ENCODE measurements at regions not wholly inside any gene's neighbourhood (a gene's known extent, or its start where the extent isn't known, plus 50 kb on each side); places are given as distances from the start of the nearest gene placed in this dataset.

DNA sequence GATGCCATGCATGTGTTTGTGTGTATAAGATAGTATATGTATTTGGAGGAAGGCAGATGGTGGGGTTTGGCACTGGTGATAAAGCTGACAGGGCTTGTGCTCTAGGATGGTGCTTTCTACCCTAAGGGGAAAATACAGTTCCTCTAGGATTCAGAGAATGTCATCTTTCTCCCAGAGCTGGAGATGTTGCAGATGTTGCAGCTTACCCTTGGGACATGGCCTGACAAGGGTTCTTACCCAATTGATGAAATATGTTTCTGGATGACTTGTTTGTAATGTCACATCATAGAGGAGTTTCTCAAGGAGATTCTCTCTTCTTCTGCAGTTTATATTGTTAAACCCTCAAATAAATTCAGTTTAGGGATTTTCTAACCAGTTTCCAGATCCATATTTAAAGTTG lies 52.5 kb upstream of the PITX2 start:
- DNase-seq (ENCODE audit: low read depth, low spot score), result no peak

DNA sequence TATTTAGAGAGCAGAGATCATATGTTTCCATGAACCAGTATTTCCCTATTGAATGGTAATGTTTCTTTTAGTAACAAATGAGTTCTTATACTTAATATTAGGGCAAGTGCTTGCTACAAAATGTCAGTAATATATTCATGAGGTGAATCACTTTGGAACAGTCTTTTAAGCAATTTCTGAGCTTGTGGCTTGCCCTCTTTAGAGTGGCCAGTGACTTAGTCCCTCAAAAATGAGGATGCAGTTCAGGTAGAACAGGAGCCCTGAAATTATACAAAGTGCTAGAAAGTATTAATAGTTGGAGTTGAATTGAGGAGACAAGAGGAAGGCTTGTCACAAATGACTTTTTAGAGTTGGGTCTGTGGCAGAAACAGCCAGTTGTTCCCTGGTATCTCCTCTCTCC lies 53.4 kb upstream of the PITX2 start:
- DNase-seq (ENCODE audit: low read depth, low spot score), result no peak

DNA sequence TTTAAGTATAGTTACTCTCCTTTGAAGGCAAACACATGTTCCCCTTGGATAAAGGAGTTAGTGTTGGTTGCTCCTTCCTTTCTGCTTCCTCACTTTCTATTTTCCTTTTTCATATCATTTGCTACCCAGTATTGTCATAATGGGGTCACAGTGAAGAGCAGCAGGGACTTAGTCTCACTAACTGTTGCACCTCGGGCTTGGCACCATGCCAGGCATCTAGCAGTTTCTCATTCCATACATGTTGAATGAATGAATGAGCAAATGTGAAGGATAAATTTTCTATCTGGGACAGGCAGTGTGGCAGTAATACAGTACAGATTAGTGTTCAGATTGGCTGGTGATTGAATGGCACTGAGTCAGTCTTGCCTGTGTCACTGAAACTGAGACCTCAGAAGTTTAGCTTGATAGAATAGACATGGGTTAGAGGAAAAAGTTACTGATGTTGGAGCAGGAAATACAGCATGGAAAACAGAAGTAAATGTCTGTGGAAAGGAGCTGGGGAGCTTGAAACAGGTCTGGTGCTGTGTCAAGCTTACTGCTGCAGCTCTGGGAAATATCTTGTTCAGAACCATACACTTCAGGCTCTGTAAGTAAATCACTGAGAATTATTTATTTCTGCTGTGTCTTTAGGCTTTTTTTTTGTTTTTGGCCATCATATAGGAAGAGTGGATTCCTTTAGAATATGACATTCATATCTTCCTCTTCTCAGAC lies 55.8 kb upstream of the PITX2 start:
- no peak for DNase-seq (ENCODE audit: low read depth, low spot score)

DNA sequence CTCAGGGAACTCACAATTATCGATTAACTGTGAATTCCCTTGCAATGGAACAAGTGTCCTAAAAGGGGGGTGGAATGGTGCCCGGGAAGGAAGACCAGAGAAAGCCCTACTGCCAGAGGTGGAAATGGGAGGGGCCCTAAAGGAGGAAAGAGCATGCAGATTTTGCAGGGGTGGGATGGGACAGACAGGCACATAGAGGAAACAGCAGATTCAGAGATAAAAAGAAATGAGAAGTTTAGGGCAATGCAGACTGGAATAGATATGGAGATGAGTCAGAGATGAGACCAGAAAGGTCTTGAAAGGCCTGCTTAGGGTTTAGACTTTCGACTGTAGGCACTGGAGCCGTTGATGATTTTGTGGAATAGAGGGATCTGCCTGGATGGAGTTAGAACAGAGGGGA lies 57.4 kb upstream of the PITX2 start:
- peak; percentile 48 for DNase-seq (ENCODE audit: low read depth, low spot score)

DNA sequence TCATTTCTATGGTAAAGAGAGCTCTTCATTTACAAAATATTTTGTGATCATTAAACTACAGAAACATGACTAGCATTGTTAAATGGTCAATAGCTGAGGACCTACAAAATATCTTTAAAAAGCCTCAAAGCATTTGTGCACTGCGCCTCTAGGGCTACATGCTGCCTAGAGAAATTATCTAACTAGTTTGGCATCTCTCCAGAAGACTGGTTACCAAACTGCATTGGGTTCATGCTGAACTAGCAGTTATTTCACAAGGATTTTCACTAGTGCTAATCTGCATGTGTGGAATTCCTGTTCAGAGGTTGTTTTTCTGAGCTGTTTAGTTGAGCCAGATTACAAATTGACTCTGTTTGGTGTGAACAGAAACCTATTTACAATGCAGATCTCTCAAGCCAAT lies 58.5 kb upstream of the PITX2 start:
- DNase-seq (ENCODE audit: low read depth, low spot score), result peak; percentile 10

DNA sequence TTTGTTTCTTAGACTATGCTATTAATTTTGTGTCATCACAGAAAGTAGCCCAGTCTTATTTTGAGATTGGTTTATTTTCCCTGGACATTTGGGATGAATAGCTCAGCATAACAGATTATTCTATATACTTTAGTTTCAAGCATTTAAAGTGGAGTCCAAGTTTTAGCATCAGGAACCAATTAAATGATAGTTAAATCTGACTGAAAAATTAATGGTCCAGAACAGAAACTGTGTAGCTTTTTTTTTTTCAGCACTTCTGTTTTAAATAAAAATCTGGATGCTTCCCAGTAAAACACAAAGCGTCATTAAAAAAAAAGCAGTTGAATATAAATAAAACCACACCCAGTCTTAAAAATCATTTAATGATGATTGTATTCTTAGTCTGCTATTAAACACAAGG lies 59.4 kb upstream of the PITX2 start:
- DNase-seq (ENCODE audit: low read depth, low spot score), result no peak

DNA sequence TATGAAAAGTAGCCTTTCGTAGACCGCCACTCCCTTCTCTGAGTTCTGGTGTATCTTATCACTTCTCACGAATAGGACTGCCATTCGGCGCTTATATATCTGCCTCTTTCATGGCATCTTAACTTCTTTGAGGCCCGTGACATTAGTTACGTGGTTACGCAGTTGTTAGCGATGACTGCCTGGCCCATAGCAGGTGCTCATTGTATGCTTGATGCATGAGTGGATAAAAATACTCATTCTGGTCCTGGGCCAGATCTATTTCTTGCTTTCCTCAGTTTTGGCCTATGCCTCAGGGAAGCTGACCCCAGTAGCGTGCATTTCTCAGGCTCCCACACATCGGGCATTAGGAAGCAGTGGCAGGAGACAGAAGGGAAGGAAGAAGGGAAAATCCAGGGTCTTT lies 60.7 kb upstream of the PITX2 start:
- no peak for DNase-seq (ENCODE audit: low read depth, low spot score)

DNA sequence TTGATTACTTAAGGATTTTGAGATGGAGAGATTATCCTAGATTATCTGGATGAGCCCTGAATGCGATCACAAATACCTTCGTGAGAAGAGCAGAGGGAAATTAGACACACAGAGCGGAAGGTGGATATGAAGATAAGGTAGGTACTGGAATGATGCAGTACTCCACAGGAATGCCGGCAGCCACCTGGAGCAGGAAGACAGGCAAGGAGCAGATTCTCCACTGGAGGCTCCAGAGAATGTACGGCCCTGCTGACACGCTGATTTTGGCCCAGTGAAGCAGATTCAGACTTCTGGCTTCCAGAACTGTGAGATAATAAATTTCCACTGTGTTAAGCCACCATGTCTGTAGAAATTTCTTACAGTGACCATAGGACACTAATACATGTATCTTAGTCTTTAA lies 79.4 kb upstream of the PITX2 start:
- peak; percentile 7 for DNase-seq (ENCODE audit: low read depth, low spot score)

DNA sequence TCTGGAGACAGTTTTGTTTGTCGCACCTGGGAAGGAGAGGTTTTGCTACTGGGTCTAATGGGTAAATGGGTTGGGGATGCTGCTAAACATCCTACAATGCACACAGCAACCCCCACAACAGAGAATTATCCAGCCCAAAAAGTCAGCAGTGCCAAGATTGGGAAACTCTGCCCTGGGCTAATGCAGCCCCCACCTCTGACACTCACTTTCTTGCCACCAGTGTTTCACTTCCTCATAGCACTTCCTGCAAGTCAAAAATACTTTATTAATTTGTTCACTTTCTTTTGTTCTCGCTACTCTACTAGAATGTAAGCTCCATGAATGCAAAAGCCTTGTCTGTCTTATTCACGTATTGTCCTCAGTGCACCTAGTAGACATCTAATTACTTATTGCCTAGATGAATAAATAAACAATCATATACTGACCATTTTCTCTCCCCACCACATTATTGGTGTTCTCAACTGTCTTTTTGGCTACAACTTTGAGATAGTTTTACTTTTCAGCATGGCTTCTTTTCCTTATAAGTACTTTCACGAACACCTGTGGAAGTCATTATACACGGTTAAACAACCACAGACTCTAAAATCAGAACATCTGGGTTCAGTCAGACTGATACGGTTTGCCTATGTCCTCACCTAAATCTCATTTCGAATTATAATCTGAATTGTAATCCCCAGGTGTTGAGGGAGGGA lies 82.0 kb upstream of the PITX2 start:
- no peak for DNase-seq (ENCODE audit: low read depth, low spot score)

DNA sequence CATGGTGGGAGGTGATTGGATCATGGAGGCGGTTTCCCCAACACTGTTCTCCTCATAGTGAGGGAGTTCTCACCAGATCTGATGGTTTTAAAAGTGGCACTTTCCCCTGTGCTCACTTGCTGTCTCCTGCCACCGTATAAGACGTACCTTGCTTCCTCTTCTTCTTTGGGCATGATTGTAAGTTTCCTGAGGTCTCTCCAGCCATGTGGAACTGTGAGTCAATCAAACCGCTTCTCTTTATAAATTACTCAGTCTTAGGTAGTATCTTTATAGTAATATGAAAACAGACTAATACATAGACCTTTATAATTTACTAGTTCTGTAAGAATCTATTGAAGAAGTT lies 82.5 kb upstream of the PITX2 start:
- no peak for DNase-seq (ENCODE audit: low read depth, low spot score)

DNA sequence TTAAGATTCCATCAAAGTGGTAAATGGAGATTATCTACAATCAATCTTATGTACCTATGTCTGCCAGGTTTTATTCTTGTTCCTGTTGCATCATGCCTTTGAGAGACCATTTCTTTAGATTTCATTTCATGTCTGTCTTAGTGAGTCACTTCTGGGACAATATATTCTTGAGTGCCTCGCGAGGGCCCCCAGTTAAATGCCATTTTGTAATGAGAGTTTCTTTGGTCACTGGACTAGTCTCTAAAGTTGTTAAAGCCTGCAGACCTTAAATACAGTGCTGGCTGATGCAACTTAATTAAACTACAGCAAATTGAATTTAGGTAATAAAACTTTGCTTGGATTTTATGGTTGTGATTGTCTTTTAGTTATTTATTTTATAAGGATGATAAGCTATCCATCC lies 87.2 kb upstream of the PITX2 start:
- no peak for DNase-seq (ENCODE audit: low read depth, low spot score)

DNA sequence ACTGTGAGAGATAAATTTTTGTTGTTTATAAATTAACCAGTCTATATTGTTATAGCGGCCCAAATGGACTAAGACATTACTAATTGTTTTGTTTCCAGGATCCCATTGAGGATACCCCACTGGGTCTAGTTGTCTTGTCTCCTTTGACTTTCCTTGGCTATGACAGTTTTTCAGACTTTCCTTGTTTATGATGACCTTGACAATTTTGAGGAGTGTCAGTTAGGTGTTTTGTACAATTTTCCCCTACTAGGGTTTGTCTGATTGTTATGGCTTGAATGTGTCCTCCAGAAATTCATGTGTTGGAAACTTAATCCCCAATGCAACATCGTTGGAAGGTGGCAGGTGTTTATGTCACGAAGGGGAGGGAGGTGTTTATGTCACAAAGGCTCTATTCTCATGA lies 89.6 kb upstream of the PITX2 start:
- no peak for DNase-seq (ENCODE audit: low read depth, low spot score)

DNA sequence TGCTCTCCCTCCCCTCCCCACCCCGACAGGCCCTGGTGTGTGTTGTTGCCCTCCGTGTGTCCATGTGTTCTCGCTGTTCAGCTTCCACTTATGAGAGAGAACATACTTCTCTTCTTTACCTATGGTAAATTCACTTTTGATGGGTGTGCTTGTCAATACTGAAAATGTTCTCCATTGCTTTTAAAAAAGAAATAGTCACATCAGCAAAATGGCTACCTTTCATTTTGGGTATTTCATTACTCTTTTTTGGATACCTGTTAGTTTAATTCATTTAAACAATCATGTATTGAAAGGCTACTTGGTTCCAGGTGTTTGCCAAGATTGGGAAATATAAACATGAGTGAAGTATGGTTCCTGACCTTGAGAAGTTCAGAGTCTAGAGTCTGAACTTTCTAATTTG lies 107.4 kb upstream of the PITX2 start:
- DNase-seq (ENCODE audit: low read depth, low spot score), result no peak

DNA sequence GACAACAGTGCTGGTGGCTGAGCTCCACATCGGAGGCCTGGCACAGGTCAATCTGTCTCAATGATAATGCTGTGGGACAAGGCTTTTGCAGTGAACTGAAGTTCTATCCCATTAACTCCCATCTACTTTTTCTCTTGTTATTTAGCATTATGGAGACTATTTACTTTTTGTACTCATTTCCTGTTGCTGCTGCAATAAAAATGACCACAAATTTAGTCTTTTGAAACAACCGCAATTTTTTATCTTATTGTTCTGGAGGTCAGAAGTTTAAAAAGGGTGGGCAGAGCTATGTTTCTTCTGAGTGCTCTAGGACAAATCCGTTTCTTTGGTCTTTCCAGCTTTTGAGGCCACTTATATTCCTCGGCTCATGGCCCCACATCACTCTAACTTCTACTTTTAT lies 111.0 kb upstream of the PITX2 start:
- no peak for DNase-seq (ENCODE audit: low read depth, low spot score)

DNA sequence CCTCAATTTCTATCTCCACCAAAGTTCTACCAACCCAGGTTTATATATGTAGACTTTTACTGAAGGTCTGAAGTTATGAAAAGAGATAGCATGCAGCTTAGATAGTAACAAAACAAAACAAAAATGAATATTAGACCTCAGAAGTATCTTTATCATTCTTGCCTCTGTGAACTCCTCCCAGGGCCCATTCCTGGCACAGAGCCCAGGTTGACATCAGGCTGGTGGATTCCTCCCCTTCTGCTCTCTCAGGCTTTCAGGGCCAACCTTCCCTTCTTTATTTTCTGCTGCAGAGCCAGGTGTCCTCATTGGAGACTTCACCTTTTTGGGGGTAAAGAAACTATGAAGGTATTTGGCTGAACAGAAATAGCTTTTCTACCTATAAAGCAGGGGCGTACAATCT lies 112.8 kb upstream of the PITX2 start:
- DNase-seq (ENCODE audit: low read depth, low spot score), result no peak

DNA sequence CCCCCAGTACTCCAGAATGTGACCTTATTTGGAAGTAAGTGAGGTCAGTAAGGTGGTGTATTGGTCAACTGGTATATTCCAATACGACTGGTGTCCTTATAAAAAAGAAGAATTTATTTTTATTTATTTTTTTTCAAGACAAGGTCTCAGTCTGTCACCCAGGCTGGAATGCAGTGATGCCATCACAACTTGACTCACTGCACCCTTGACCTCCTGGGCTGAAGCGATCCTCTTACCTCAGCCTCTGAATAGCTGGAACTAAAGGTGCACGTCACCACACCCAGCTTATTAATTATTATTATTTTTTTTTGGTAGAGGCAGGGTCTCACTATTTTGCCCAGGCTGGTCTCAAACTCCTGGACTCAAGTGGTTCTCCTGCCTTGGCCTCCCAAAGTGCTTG lies 115.1 kb upstream of the PITX2 start:
- DNase-seq (ENCODE audit: low read depth, low spot score), result no peak

DNA sequence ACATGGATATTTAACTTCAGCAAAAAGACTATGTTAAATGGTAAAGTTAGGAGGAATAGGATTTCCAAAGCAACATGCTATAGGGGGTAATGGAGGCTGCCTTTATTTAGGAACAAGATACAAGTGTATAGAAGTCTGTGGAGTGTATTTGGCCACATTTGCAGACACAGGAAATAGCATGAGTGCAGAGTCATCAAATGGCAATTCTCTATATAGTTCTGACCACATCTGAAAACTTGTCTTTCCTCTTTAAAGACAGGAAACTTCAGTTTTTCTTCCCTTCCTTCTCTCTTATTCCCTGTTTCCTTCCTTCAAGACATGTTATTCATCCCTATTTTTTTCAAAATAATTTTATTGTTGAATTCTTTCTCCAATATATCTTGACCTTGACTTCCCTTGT lies 119.3 kb upstream of the PITX2 start:
- DNase-seq (ENCODE audit: low read depth, low spot score), result no peak

DNA sequence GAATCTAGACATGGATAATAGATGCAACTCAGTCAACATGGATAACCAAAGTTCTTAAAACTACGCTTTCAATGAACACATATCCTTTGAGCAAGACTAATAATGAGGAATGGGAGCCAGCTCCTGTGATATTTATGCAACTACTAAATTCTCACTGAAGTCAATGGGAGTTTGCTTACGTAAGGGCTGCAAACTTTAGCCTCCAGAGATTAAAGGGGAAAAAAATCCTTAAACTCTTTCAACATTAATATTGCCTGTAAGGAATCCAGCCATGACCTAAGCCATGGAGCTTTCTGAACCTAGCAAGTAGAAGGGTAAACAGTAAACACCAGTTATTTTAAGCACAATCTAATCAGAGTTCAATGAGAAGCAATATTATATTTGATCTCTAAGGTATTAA lies 125.2 kb upstream of the PITX2 start:
- no peak for DNase-seq (ENCODE audit: low read depth, low spot score)

DNA sequence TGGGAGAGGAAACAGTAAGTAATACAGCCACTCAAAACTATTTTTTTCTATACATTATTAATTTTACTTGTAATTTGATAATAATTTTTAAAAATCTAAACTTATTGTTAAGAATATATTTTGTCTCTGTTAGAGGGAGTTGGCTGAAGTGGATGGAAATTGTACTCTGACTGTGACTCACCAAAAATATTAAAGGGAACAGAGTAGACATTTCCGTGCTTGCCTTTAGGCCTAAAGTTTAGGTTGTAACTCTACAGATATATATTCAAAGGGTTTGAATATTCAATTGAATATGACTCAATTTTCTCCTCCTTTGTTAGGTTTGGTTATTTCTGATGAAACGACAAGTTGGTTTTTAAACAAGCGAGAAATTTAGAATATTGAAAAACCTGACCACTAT lies 128.3 kb upstream of the PITX2 start:
- no peak for DNase-seq (ENCODE audit: low read depth, low spot score)

DNA sequence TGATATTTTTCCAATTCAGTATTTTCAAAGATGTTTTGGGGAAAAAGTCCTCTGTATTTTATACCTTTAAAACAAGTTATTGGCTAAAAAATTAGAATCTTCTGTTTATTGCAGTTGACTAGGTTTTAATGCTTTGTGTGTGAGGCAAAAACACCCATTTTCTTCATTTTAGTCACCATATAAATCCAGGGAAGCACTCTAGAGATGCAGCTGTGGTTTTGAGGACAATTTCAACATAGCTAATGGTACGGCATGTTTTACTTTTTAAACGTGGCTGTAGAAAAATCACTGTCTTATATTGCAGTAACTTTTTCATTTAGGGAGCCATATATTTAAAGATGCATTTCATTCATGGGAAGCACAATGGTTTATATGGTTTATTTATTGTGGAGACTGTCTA lies 129.1 kb upstream of the PITX2 start:
- DNase-seq (ENCODE audit: low read depth, low spot score), result no peak

DNA sequence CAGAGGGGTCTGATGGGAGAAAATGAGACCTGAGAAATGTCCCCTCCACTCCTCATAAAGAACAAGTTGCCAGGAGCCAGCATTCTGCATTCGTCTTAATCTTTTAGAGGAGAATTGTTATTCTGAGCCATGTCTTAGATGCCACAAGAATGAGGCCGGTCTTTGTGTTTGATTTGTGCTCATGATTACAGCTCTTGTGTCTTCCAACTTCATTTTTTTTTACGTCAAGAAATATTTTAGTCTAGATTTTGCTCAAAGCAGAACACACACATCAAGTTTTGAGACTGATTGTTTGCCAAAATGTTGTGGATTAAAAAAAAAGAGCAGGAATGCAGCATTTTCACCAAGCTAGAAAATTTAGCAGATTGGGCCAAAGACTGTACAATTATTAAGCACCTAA lies 130.6 kb upstream of the PITX2 start:
- DNase-seq (ENCODE audit: low read depth, low spot score), result no peak

DNA sequence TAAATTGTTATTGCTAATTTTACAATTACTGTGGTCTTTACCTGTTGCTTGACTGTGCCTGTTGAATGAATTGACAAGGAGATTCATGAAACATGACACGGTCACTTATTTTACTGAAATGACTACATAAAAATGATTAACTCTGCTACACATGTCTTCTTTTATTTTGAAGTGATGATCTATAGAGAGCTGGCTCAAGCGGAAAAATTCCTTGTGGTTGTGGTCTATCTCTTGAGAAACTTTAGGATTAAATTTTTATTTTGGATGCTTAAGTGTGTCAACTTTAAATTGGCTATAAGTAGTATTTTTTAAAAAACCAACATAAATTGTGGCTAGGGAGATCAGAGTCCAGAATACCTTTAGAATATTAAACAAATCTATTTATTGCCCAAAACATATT lies 131.8 kb upstream of the PITX2 start:
- DNase-seq (ENCODE audit: low read depth, low spot score), result no peak

DNA sequence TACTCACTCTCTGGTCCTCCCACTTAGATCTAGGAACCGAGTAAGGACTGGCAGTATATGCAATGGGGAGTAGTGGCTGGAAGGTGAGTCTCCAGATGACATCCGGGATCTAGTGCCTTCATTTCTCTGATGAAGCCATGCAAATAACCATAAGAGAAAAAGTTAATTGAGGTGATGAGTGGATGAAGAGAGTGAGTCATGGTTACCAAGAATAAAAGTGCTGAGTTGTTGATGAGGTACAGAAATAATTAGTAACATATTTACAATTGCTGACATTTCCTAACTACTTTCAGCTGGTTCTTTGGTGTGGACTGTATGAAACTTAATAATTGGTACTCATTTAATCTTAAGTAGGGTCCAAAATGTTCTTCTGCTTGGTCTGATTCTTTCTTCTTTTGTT lies 146.7 kb upstream of the PITX2 start:
- DNase-seq (ENCODE audit: low read depth, low spot score), result no peak

DNA sequence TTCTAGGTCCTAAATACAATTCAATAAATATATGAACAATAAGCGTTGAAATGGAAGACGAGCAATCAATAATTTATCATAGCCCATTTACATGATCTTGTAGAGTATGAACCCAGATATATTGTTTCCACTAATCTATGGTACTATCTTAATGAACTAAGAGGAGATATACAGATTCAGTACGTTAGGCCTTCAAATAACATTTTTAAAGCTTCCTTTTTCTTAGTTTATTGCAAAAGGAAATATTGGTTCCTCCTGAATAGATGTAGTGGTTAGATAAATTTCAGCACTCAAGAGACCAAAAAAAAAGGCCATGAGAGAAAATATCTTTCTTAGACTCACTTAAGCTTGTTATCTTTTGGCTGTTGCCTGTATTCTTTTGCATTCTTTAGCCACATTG lies 147.5 kb upstream of the PITX2 start:
- DNase-seq (ENCODE audit: low read depth, low spot score), result no peak
